Tongue (tissue), 1 donor: ENCODE measurements at regions not wholly inside any gene's neighbourhood (a gene's known extent, or its start where the extent isn't known, plus 50 kb on each side); places are given as distances from the start of the nearest gene placed in this dataset.
"Not testable (repeated sequence)": the region's sequence is repeated elsewhere in the genome, so short reads cannot be mapped to it uniquely, and the experiment has no call there.

Experiments used
- DNase-seq: peaks from one replicate; pipeline ENCODE4 v3.0.0-alpha.2; 2015

GRCh38 chr18:60202708-60203107, 169.9 kb downstream of the MC4R start:
- no peak for DNase-seq

- DNase-seq, result no peak
Observed at GRCh38 chr18:60200558-60200957, 172.0 kb downstream of the MC4R start.

GRCh38 chr18:60199505-60199904, 173.1 kb downstream of the MC4R start:
- DNase-seq, result no peak

GRCh38 chr18:60197671-60198462, 174.7 kb downstream of the MC4R start:
- DNase-seq, result peak; percentile 38

GRCh38 chr18:60196836-60197606, 175.6 kb downstream of the MC4R start:
- DNase-seq, result peak; percentile 76

GRCh38 chr18:60193780-60194179, 178.8 kb downstream of the MC4R start:
- no peak for DNase-seq

GRCh38 chr18:60191926-60192325, 180.6 kb downstream of the MC4R start:
- no peak for DNase-seq

DNA sequence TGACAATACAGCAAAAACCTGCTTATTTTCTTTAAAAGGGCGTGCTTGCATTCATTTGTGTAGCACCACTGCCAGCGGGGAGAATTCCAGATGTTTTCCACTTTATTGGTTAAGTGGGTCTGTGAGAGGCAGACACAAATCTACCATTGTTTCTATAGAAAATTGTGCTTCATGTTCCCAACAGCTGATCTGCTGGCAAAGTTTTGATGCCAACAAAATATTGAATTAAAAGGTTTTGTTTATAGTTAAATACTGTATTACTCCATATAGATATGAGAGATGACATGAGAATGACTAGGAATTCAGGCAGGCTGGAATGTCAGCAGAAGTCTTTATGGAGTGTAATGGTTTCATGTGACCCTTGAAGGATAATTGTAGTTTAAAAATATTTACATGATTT, 182.7 kb downstream of the MC4R start:
- DNase-seq, result peak; percentile 87

- DNase-seq, result peak; percentile 51
Observed at GRCh38 chr18:60188958-60189357, 183.6 kb downstream of the MC4R start.

DNA sequence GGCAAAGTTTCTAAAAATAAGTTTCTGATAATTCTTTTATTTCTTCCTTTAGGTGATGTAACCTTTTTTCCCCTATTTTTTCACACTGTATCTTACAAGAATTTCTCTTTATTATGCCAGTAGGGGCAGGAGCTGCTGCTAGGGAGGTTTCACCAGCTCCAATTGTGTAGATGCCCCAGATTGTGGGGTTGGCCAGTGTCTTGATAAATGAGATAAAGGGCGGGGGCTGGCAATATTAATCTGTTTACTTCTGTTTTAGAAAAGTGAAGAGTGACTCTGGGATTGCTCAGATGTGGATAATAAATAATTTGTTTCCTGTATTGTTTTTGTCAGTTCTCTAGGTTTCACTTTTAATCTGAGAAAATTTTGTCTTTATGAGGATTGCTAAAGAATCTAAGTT, 190.4 kb downstream of the MC4R start:
- no peak for DNase-seq

DNA sequence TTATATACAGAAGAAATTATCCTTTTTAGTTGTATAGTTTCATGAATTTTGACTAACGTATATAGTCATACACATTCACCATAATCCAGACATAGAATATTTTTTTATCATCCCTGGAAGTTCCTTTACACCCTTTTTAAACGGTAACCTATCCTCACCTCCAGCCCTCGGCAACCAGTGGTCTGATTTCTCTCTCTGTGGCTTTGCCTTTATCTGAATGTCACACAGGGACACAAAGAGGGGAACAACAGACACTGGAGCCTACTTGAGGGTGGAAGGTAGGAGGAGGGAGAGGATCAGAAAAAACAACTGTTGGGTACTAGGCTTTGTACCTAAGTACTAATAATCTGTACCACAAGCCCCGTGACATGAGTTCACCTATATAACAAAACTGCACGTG, 191.9 kb downstream of the MC4R start:
- no peak for DNase-seq

DNA sequence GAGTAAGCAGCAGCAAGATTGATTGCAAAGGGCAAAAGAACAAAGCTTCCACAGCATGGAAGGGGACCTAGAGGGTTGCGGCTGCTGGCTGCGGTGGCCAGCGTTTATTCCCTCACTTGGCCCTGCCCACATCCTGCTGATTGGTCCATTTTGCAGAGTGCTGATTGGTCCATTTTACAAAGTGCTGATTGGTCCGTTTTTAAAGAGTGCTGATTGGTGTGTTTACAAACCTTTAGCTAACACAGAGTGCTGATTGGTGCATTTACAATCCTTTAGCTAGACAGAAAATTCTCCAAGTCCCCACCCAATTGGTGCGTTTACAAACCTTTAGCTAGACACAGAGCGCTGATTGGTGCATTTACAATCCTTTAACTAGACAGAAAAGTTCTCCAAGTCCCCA, 194.4 kb downstream of the MC4R start:
- DNase-seq, result not testable (repeated sequence)

GRCh38 chr18:60176259-60176658, 196.3 kb downstream of the MC4R start:
- DNase-seq, result peak; percentile 5

DNA sequence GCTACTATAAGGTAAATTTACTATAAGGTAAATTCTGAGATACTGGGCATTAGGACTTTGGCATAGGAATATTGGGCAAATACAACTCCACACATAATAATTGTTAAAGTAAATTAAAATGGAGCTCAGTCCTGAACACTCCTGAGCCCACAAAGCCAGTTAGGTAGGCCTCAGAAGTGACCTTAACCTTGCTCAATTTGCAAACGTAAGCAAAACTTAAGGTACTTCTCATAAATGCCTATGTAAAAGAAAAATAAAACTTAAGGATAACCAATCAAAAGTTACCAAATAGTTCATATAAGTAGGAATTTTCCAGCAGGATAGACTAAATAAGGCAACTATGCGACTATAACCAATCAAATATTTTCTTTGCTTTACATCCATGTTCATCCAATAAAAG, 197.7 kb downstream of the MC4R start:
- DNase-seq, result no peak

DNA sequence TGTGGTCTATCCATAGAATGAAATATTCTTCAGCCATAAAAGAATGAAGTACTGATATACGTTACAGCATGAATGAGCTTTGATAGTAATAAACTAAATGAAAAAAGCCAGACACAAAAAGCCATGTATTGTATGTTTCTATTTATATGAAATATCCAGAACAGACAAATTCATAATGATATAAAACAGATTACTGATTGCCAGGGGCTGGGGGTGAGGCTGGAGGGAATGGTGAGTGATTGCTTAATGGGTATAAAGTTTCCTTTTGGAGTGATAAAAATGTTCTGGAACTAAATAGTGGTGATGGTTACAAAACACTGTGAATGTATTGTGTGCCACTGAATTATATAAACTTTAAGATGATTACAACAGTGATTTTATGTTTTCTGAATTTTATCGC, 200.5 kb downstream of the MC4R start:
- DNase-seq, result no peak

DNA sequence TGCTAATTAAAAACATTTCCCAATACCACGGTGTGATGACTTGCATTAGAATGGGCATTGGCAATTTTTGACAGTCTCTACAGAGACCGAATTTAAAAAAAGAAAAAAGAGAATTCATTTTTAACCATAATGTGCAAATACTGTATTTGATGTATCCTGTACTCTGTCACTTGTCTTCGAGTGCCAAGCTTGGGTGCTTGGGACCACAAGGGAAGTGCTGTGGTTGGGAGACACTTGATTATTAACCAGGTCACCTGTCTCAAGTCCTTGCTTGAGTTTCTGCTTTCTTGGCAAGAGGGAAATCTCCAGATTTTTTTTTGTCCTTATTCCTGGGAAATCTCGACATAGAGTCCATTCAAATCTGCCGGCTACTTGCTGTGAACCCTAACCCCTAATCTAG, 209.0 kb downstream of the MC4R start:
- no peak for DNase-seq

- DNase-seq, result no peak
Observed at GRCh38 chr18:60162388-60162787, 210.2 kb downstream of the MC4R start.

GRCh38 chr18:60157810-60158209, 214.8 kb downstream of the MC4R start:
- DNase-seq, result no peak

- no peak for DNase-seq
Observed at GRCh38 chr18:60153376-60153775, 219.2 kb downstream of the MC4R start.

- DNase-seq, result no peak
Observed at GRCh38 chr18:60149316-60149715, 223.3 kb downstream of the MC4R start.

- no peak for DNase-seq
Observed at GRCh38 chr18:60147323-60147722, 225.3 kb downstream of the MC4R start.

- no peak for DNase-seq
Observed at GRCh38 chr18:60146220-60146960, 226.2 kb downstream of the MC4R start.

GRCh38 chr18:60145776-60146175, 226.8 kb downstream of the MC4R start:
- no peak for DNase-seq
